T-helper 9 cell (primary cell): ENCODE measurements at regions not wholly inside any gene's neighbourhood (a gene's known extent, or its start where the extent isn't known, plus 50 kb on each side); places are given as distances from the start of the nearest gene placed in this dataset.
"Not testable (repeated sequence)": the region's sequence is repeated elsewhere in the genome, so short reads cannot be mapped to it uniquely, and the experiment has no call there.

Experiments
- DNase-seq: peaks from one replicate; pipeline ENCODE4 v3.0.0-alpha.2; 2020

DNA sequence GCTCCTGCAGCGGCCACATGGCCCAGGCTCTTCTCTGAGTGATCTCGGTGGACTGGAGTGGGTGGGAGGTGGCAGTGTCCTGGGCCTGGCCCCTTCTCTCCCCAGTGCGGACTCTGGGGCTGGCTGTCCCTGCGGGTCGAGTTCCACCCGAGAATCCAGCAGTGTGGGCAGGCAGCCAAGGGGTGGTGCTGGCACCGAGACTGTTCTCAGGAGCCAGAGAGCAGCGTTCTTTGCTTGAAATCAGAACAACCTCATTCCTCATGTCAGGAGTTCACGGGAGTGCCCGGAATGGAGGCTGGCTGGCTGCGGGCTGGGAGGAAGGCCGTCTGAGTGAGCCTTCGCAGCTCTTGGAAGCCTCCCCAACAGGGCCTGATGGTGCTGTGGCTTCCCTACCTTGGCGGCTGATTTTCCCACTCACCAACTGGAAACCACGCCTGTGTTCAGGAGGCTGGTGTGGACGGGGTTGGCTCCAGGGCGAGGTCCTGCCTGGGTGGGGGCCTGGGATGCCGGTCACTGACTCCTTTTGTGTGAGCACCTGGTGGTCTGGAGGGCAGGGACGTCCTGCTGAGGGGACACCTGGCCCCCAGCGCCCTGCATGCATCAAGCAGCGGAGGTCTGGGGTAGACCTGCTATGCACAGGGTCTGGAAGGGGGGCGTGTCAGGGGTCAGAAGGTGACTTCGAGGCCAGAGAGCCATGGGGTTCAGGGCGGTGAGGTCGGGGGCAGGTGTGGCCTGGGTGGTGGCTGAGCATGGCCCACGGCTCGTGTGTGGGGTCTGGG, 137.6 kb downstream of the TMEM121 start:
- not testable (repeated sequence) for DNase-seq

- no peak for DNase-seq
These were observed 138.3 kb downstream of the TMEM121 start for GRCh38 chr14:105664691-105665090.

- no peak for DNase-seq
These were observed 139.0 kb downstream of the TMEM121 start for GRCh38 chr14:105665247-105665950.

GRCh38 chr14:105665951-105666277, 139.5 kb downstream of the TMEM121 start:
- DNase-seq = no peak

- DNase-seq = no peak
These were observed 140.0 kb downstream of the TMEM121 start for GRCh38 chr14:105666420-105666819.

- not testable (repeated sequence) for DNase-seq
These were observed 140.7 kb downstream of the TMEM121 start for GRCh38 chr14:105666991-105667662.

DNA sequence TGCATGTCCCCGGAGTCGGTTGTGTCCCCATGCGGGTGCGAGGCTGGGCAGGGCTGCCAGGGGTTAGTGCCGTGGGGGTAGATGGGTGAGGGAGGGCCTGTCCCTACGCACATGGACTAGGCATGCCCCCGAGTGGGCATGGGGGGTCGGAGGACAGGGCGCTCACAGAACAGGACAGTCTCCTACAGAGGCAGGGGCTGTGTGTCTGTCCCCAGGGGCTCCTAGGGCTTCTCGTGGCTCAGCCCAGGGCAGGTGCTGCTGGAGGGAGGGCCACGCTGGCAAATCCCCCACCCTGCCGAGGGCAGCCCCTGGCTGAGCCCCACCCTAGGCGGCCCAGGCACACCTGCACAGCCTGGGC, 141.3 kb downstream of the TMEM121 start:
- DNase-seq = not testable (repeated sequence)

DNA sequence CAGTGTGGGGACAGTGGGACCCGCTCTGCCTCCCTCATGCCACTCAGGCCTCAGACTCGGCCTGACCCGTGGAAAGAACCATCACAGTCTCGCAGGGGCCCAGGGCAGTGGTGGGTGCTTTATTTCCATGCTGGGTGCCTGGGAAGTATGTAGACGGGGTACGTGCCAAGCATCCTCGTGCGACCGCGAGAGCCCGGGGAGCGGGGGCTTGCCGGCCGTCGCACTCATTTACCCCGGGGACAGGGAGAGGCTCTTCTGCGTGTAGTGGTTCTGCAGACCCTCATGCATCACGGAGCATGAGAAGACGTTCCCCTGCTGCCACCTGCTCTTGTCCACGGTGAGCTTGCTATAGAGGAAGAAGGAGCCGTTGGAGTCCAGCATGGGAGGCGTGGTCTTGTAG, 141.6 kb downstream of the TMEM121 start:
- not testable (repeated sequence) for DNase-seq

DNA sequence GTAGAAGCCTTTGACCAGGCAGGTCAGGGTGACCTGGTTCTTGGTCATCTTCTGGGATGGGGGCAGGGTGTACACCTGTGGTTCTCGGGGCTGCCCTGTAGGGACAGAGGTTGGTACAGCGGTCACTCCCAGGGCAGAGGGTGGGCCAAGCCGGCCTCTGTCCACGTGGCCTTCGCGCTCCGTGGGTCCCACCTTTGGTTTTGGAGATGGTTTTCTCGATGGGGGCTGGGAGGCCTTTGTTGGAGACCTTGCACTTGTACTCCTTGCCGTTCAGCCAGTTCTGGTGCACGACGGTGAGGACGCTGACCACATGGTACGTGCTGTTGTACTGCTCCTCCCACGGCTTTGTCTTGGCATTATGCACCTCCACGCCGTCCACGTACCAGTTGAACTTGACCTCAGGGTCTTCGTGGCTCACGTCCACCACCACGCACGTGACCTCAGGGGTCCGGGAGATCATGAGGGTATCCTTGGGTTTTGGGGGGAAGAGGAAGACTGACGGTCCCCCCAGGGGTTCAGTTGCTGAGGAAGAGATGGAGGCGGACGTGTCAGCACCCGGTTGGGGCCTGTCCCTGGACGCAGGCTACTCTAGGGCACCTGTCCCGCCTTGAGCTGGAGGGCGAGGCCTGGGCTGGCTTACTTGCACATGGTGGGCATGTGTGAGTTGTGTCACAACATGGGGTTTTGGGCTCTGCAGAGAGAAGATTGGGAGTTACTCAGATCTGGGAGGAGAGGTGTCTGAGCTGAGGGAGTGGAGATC, 142.3 kb downstream of the TMEM121 start:
- not testable (repeated sequence) for DNase-seq

DNA sequence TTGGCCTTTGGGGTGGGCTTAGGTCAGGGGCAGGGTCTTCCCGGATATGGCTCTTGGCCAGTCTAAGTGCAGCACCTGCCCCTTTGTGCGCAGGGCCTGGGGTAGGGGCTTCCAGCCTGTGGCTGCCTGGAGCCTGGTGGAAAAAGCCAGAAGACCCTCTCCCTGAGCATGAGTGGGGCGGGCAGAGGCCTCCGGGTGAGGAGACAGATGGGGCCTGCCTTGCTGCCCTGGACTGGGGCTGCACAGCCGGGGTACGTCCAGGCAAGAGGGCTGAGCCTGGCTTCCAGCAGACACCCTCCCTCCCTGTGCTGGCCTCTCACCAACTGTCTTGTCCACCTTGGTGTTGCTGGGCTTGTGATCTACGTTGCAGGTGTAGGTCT, 142.8 kb downstream of the TMEM121 start:
- DNase-seq = not testable (repeated sequence)

- DNase-seq = not testable (repeated sequence)
These were observed 143.3 kb downstream of the TMEM121 start for GRCh38 chr14:105669646-105670045.

- DNase-seq = not testable (repeated sequence)
These were observed 146.2 kb downstream of the TMEM121 start for GRCh38 chr14:105672450-105673200.

DNA sequence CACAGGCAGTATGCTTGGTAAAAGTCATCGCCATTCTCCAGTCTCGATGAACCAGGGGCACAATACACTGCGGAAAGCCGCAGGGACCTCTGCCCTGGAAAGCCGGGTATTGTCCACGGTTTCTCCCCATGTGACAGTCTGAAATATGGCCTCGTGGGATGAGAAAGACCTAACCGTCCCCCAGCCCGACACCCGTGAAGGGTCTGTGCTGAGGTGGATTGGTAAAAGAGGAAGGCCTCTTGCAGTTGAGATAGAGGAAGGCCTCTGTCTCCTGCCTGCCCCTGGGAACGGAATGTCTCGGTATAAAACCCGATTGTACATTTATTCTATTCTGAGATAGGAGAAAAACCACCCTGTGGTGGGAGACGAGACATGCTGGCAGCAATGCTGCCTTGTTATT, 149.1 kb downstream of the TMEM121 start:
- DNase-seq = not testable (repeated sequence)

GRCh38 chr14:105675905-105676670, 149.7 kb downstream of the TMEM121 start:
- not testable (repeated sequence) for DNase-seq

GRCh38 chr14:105678057-105678456, 151.7 kb downstream of the TMEM121 start:
- DNase-seq = not testable (repeated sequence)

- not testable (repeated sequence) for DNase-seq
These were observed 152.9 kb downstream of the TMEM121 start for GRCh38 chr14:105678996-105679958.

DNA sequence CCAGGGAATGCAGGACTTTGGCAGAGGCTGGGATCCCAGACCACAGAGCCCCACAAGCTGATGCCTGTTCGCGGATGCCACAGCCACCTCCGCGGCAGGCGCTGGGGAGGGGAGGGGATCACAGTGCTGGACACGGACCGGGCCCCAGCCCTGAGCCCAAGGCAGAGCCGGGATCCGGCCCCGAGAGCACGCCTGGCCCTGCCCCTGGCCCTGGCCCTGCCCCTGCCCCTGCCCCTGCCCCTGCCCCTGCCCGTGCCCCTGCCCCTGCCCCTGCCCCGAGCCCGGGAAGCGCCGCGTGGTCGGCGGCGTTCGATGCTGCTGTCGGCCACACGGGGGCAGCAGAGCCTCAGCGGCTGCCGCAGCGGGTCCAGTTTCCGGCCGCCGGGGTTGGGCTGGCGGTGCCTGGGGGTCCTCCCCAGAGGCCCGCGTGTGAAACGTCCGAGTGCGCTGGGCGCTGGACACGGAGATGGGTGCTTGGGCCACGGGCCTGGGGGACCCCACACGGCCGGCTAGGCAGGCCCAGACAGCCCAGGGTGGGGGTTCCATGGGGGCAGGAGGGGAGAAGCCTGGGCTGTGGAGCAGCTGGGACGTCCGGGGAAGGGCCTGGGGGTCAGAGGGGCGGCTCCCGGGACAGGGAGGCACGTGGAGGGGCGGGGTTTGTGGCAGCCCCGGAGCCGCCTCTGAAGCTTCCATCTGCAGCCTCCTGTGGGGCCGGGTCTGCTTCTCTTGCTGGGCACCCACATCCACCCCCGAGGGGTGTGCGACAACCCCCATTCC, 153.8 kb downstream of the TMEM121 start:
- DNase-seq = not testable (repeated sequence)

GRCh38 chr14:105680736-105681098, 154.3 kb downstream of the TMEM121 start:
- DNase-seq = not testable (repeated sequence)

GRCh38 chr14:105681606-105682185, 155.3 kb downstream of the TMEM121 start:
- not testable (repeated sequence) for DNase-seq
